K562 (cell line): ENCODE measurements at regions not wholly inside any gene's neighbourhood (a gene's known extent, or its start where the extent isn't known, plus 50 kb on each side); places are given as distances from the start of the nearest gene placed in this dataset.
A peak's percentile ranks its signal among the peaks of the same experiment; 100 is the strongest.
"Not testable (repeated sequence)": the region's sequence is repeated elsewhere in the genome, so short reads cannot be mapped to it uniquely, and the experiment has no call there.

Source experiments
- ATAC-seq: fragments of 200-7000 bp; cut with Tn5 transposase; 3 replicates; pipeline ENCODE4 v1.9.1; 2020; ENCODE audit warnings: moderate library complexity
- BruUV-seq: library from RNA; stranded (reverse); fragments of 400-500 nt; replicated peaks from 2 replicates; lab custom pipeline; 2021; lab: Mats Ljungman, UMichigan
- CTCF ChIA-PET: fragments of 300-600 bp; formaldehyde crosslinking; extraction: SDS; loops from one replicate; lab custom pipeline; 2021; ENCODE audit warnings: low intra/inter-chr PET ratio; lab: Yijun Ruan, JAX
- POLR2A ChIA-PET: fragments of 300-600, 350-650 bp; sonication (Branson Sonifier 250); formaldehyde crosslinking; extraction: SDS; loops from one replicate; lab custom pipeline; 2021; ENCODE audit warnings: antibody characterized with exemption, inconsistent platforms; lab: Yijun Ruan, JAX
- DNase-seq, 4 experiments: peaks; one replicate each; pipeline versions ENCODE4 v3.0.0 to v3.0.0-alpha.2; 2011 to 2018; ENCODE audit warnings: low spot score in 3 of 4, mixed read lengths in 3 of 4; ENCODE audit errors: extremely low read depth in 1 of 4
- FAIRE-seq: peaks from 2 replicates; lab custom pipeline; 2011; peaks lifted over from hg19 to GRCh38; lab: Jason Lieb, UNC
- H2AFZ ChIP-seq: 2 replicates; pipeline ENCODE4 v1.6.0; 2011; ENCODE audit warnings: low read depth, low read length, control low read depth, inconsistent platforms
- H3K27ac ChIP-seq: fragments of 200-600 bp; 3 replicates; pipeline ENCODE4 v1.8.0; 2011; ENCODE audit warnings: low read depth, mild to moderate bottlenecking, control low read depth, inconsistent platforms, low read length, moderate library complexity, mixed read lengths; ENCODE audit errors: extremely low read depth
- H3K27me3 ChIP-seq, 2 experiments: fragments of 300-600 bp in 1 of 2; 2 replicates in 1 of 2; 3 replicates in 1 of 2; pipeline versions ENCODE4 v1.6.0 to v1.8.0; 2011; ENCODE audit warnings: inconsistent platforms in 2 of 2, low read length in 2 of 2, mild to moderate bottlenecking in 1 of 2, mixed read lengths in 1 of 2, moderate library complexity in 1 of 2; ENCODE audit not compliant: control insufficient read depth in 2 of 2, insufficient read depth in 2 of 2
- H3K36me3 ChIP-seq: fragments of 300-600 bp; 3 replicates; pipeline ENCODE4 v1.8.0; 2011; ENCODE audit warnings: mild to moderate bottlenecking, low read length, inconsistent platforms; ENCODE audit not compliant: control insufficient read depth, insufficient read depth
- H3K4me1 ChIP-seq, 2 experiments: fragments of 200-600 bp in 1 of 2; replicated peaks in 1 of 2; 2 replicates in 1 of 2; 3 replicates in 1 of 2; pipeline versions ENCODE4 v1.5.1 to v1.8.0; 2011; ENCODE audit warnings: inconsistent platforms in 2 of 2, low read length in 2 of 2, mild to moderate bottlenecking in 1 of 2, mixed read lengths in 1 of 2, moderate library complexity in 1 of 2; ENCODE audit not compliant: control insufficient read depth in 2 of 2, insufficient read depth in 2 of 2
- H3K4me2 ChIP-seq: 2 replicates; pipeline ENCODE4 v1.6.1; 2011; ENCODE audit warnings: low read length, control low read depth, inconsistent platforms, mixed read lengths; ENCODE audit not compliant: insufficient read depth
- H3K4me3 ChIP-seq: fragments of 200-600 bp; sonication (generic), shearing (Covaris generic); 2 replicates; pipeline ENCODE4 v1.5.1; 2016; ENCODE audit warnings: control low read depth, inconsistent platforms
- H3K79me2 ChIP-seq: fragments of 200-600 bp; 3 replicates; pipeline ENCODE4 v1.8.0; 2011; ENCODE audit warnings: low read length, inconsistent platforms; ENCODE audit not compliant: control insufficient read depth, insufficient read depth
- H3K9ac ChIP-seq, 2 experiments: 2 replicates each; pipeline versions ENCODE4 v1.6.0 to v1.6.1; 2011; ENCODE audit warnings: low read depth in 2 of 2, low read length in 2 of 2, control low read depth in 1 of 2, inconsistent platforms in 1 of 2, mild to moderate bottlenecking in 1 of 2, mixed read lengths in 1 of 2; ENCODE audit not compliant: insufficient read depth in 1 of 2
- H3K9me1 ChIP-seq: one replicate; pipeline ENCODE4 v1.6.0; 2011; ENCODE audit warnings: inconsistent platforms, mild to moderate bottlenecking, low read length, moderate library complexity; ENCODE audit not compliant: control insufficient read depth, insufficient read depth
- H3K9me3 ChIP-seq: replicated peaks from 2 replicates; pipeline ENCODE4 v1.5.1; 2011; ENCODE audit warnings: low read depth, low read length, inconsistent platforms; ENCODE audit not compliant: control insufficient read depth, insufficient read depth
- H4K20me1 ChIP-seq: replicated peaks from 2 replicates; pipeline ENCODE4 v1.6.1; 2011; ENCODE audit warnings: low read length, inconsistent platforms, mixed read lengths; ENCODE audit not compliant: control insufficient read depth, insufficient read depth
- CC2D1A ChIP-seq: fragments of 450-650 bp; IDR thresholded peaks from 2 replicates; pipeline ENCODE4 v1.6.1; 2017; ENCODE audit warnings: mild to moderate bottlenecking
- GTF2F1 ChIP-seq: IDR thresholded peaks from 2 replicates; pipeline ENCODE4 v1.6.1; 2011; ENCODE audit warnings: low read depth, low read length, improper control_type of control experiment
- HDAC1 ChIP-seq, 2 experiments: fragments of 450-650 bp; IDR thresholded peaks; 2 replicates each; pipeline ENCODE4 v1.6.1; 2016 to 2017; ENCODE audit warnings: inconsistent platforms in 1 of 2, mild to moderate bottlenecking in 1 of 2, moderate library complexity in 1 of 2
- KDM1A ChIP-seq, 2 experiments: fragments of 450-650 bp; IDR thresholded peaks; 2 replicates each; pipeline ENCODE4 v1.6.1; 2016; ENCODE audit warnings: mild to moderate bottlenecking in 2 of 2
- SETDB1 ChIP-seq: IDR thresholded peaks from one replicate; pipeline ENCODE4 v1.6.1; 2012; ENCODE audit warnings: low read length, control low read depth, inconsistent platforms
- ZNF316 ChIP-seq: fragments of 450-650 bp; IDR thresholded peaks from 2 replicates; pipeline ENCODE4 v1.6.1; 2016
- WGBS: fragments of 100-300 bp; shearing (Covaris generic); methylation state at CpG from one replicate; pipeline ENCODE4 v1.1.6; 2016; ENCODE audit warnings: low coverage, mixed read lengths; ENCODE audit not compliant: insufficient coverage; ENCODE audit errors: missing lambda C conversion rate; 5-methylcytosine and 5-hydroxymethylcytosine counted together
- in situ Hi-C: fragments of 300-500 bp; cut with MboI; formaldehyde crosslinking; loops from 4 replicates; pipeline ENCODE4 v1.15.0; 2018; ENCODE audit warnings: inconsistent platforms, mixed read lengths
- intact Hi-C: fragments of 100-400 bp; cut with micrococcal nuclease; formaldehyde crosslinking; loops from 2 replicates; pipeline ENCODE4 v1.14.2; 2022

GRCh38 chr4:173099447-173099846, 69.2 kb upstream of the GALNT7 start:
- TF ChIP-seq HDAC1 (IDR thresholded peaks at IDR 0.05) (0 out of 4 replicates have a peak, but pooled peaks of 1 of the 2 experiments have one; percentile 18), KDM1A (IDR thresholded peaks at IDR 0.05) (peak; percentile 71 to 81; a peak in 3 of 4 replicates)
- intact Hi-C loops, ATAC-seq, BruUV-seq, H3K4me3 ChIP-seq, FAIRE-seq, H3K27ac ChIP-seq, H3K9me3 ChIP-seq, in situ Hi-C loops, H2AFZ ChIP-seq, POLR2A ChIA-PET, DNase-seq, H3K9ac ChIP-seq, H3K4me2 ChIP-seq, H3K79me2 ChIP-seq, H3K27me3 ChIP-seq, H3K36me3 ChIP-seq, H3K9me1 ChIP-seq, H4K20me1 ChIP-seq, CTCF ChIA-PET, H3K4me1 ChIP-seq: not testable (repeated sequence)
- 75% methylated on average over 6 of the region's 6 CpGs for WGBS

- H3K27ac ChIP-seq = no peak overlapping the region
- intact Hi-C loops (no loop called here), in situ Hi-C loops (no loop called here)
- H3K36me3 ChIP-seq = no peaks in the 10 kb centered on the region
- H3K79me2 ChIP-seq = no peaks in the 10 kb centered on the region
- H3K9ac ChIP-seq = no peak overlapping the region
- ChIA-PET POLR2A (no interaction called here), CTCF (no interaction called here)
- no TSS peak for BruUV-seq
- H2AFZ ChIP-seq = no peak overlapping the region
- H3K4me1 ChIP-seq = peaks cover 0 to 2% of the 10 kb centered on the region in 2 experiments; a peak in 1 of 5 replicates
- no peak overlapping the region for H3K4me3 ChIP-seq
- TF ChIP-seq SETDB1 (no peak), ZNF316 (peak; percentile 57; the same call in 1 of the 2 replicates), CC2D1A (no peak), GTF2F1 (no peak)
- no peak overlapping the region for H3K4me2 ChIP-seq
- ATAC-seq (no peak), FAIRE-seq (no peak), DNase-seq (no peak)
- no peaks in the 10 kb centered on the region for H3K27me3 ChIP-seq
- H3K9me1 ChIP-seq = no peaks in the 10 kb centered on the region
- H4K20me1 ChIP-seq = no peaks in the 10 kb centered on the region
- H3K9me3 ChIP-seq = no peaks in the 10 kb centered on the region
Measured at GRCh38 chr4:173111031-173111430, 57.6 kb upstream of the GALNT7 start.

GRCh38 chr4:173117430-173117829, 51.2 kb upstream of the GALNT7 start:
- DNase-seq, BruUV-seq, H3K79me2 ChIP-seq, CTCF ChIA-PET, in situ Hi-C loops, H4K20me1 ChIP-seq, H3K9ac ChIP-seq, H3K4me2 ChIP-seq, H3K27ac ChIP-seq, H3K9me3 ChIP-seq, ATAC-seq, H3K9me1 ChIP-seq, FAIRE-seq, intact Hi-C loops, H3K4me3 ChIP-seq, H3K36me3 ChIP-seq, H3K27me3 ChIP-seq, H3K4me1 ChIP-seq: not testable (repeated sequence)
- H2AFZ ChIP-seq = 0 out of 2 replicates have a peak overlapping the region, but pooled peaks have one; percentile 1
- POLR2A ChIA-PET = interaction anchor here (0.6 kb wide), 1 partner anchor 46 kb away, joined by 3 read pairs; no protein-coding TSS in a partner anchor
- 31% methylated on average over 3 of the region's 3 CpGs for WGBS
